Prostate gland (tissue), 2 donors: ENCODE measurements at regions not wholly inside any gene's neighbourhood (a gene's known extent, or its start where the extent isn't known, plus 50 kb on each side); places are given as distances from the start of the nearest gene placed in this dataset.

Source experiments
- POLR2A ChIP-seq: fragments of 450-650 bp; IDR thresholded peaks from one replicate; pipeline ENCODE4 v1.6.1; 2016; ENCODE audit warnings: antibody characterized with exemption, mild to moderate bottlenecking
- TF ChIP-seq, protein P1 (sequence below), 4 experiments: fragments of 200-600 bp in 2 of 4; fragments of 450-650 bp in 2 of 4; sonication (generic) in 2 of 4; IDR thresholded peaks; 1 replicate in 3 of 4; 2 replicates in 1 of 4; pipeline ENCODE4 v1.5.1; 2016 to 2019; ENCODE audit warnings: antibody characterized with exemption in 4 of 4, mild to moderate bottlenecking in 2 of 4, moderate library complexity in 2 of 4

DNA sequence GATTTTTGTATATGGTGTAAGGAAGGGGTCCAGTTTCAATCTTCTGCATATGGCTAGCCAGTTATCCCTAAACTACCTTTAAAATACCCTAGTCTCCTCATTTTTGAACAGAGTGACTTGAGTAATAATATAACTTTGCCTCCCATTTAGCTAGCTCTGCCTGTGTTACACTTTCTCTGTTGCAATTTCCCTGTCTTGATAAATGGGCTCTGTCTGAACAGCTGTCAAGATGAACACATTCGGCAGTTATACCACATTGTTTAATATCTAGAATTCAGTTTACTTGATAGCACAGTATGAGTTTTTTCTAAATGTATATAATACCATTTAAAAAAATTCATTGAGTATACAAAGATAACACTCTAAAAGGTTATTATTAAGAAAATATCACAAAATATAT lies 562.9 kb upstream of the FTMT start:
- TF ChIP-seq, protein P1, sequence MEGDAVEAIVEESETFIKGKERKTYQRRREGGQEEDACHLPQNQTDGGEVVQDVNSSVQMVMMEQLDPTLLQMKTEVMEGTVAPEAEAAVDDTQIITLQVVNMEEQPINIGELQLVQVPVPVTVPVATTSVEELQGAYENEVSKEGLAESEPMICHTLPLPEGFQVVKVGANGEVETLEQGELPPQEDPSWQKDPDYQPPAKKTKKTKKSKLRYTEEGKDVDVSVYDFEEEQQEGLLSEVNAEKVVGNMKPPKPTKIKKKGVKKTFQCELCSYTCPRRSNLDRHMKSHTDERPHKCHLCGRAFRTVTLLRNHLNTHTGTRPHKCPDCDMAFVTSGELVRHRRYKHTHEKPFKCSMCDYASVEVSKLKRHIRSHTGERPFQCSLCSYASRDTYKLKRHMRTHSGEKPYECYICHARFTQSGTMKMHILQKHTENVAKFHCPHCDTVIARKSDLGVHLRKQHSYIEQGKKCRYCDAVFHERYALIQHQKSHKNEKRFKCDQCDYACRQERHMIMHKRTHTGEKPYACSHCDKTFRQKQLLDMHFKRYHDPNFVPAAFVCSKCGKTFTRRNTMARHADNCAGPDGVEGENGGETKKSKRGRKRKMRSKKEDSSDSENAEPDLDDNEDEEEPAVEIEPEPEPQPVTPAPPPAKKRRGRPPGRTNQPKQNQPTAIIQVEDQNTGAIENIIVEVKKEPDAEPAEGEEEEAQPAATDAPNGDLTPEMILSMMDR (IDR thresholded peaks at IDR 0.05) = no peak
- no peak for TF ChIP-seq POLR2A
